SK-N-SH treated with all-trans-retinoic acid at 6 μM for 48 hours (cell line): ENCODE measurements at regions not wholly inside any gene's neighbourhood (a gene's known extent, or its start where the extent isn't known, plus 50 kb on each side); places are given as distances from the start of the nearest gene placed in this dataset.

Source experiments
- ATAC-seq: fragments of 200-7000 bp; cut with Tn5 transposase; 3 replicates; pipeline ENCODE4 v1.9.1; 2020; ENCODE audit warnings: mild to moderate bottlenecking, moderate library complexity
- ARNTL ChIP-seq: fragments of 450-650 bp; formaldehyde crosslinking; IDR thresholded peaks from 2 replicates; pipeline ENCODE4 v1.5.0; 2020; ENCODE audit warnings: low read depth, mild to moderate bottlenecking, moderate library complexity, borderline replicate concordance
- BACH2 ChIP-seq: fragments of 250-450 bp; sonication (Bioruptor Pico); IDR thresholded peaks from 2 replicates; pipeline ENCODE4 v1.9.0; 2021; ENCODE audit warnings: mild to moderate bottlenecking, borderline replicate concordance
- CSDC2 ChIP-seq: fragments of 250-450 bp; sonication (Bioruptor Pico); IDR thresholded peaks from 2 replicates; pipeline ENCODE4 v1.5.0; 2020; ENCODE audit warnings: mild to moderate bottlenecking, moderate library complexity
- CSRNP3 ChIP-seq: fragments of 250-450 bp; sonication (Bioruptor Pico); IDR thresholded peaks from 2 replicates; pipeline ENCODE4 v1.5.1; 2021; ENCODE audit warnings: mild to moderate bottlenecking, moderate library complexity
- ESRRG ChIP-seq: fragments of 250-450 bp; sonication (Bioruptor Pico); IDR thresholded peaks from 2 replicates; pipeline ENCODE4 v1.6.1; 2021; ENCODE audit warnings: mild to moderate bottlenecking
- ISL1 ChIP-seq: fragments of 250-450 bp; sonication (Bioruptor Pico); IDR thresholded peaks from 2 replicates; pipeline ENCODE4 v2.1.2; 2022; ENCODE audit warnings: mild to moderate bottlenecking, moderate library complexity
- OSR1 ChIP-seq: fragments of 250-450 bp; sonication (Bioruptor Pico); IDR thresholded peaks from 2 replicates; pipeline ENCODE4 v1.8.0; 2022; ENCODE audit warnings: moderate library complexity, mild to moderate bottlenecking, inconsistent platforms
- PPARA ChIP-seq: fragments of 250-450 bp; sonication (Bioruptor Pico); IDR thresholded peaks from 2 replicates; pipeline ENCODE4 v1.5.0; 2020; ENCODE audit warnings: mild to moderate bottlenecking, borderline replicate concordance
- RARB ChIP-seq: fragments of 250-450 bp; sonication (Bioruptor Pico); IDR thresholded peaks from 2 replicates; pipeline ENCODE4 v1.8.0; 2021; ENCODE audit warnings: mild to moderate bottlenecking, moderate library complexity
- SNAI2 ChIP-seq: fragments of 250-450 bp; sonication (Bioruptor Pico); IDR thresholded peaks from 2 replicates; pipeline ENCODE4 v1.5.0; 2020; ENCODE audit warnings: mild to moderate bottlenecking, moderate library complexity
- TCF4 ChIP-seq: fragments of 250-450 bp; sonication (Bioruptor Pico); IDR thresholded peaks from 2 replicates; pipeline ENCODE4 v1.8.0; 2021; ENCODE audit warnings: mild to moderate bottlenecking, moderate library complexity, borderline replicate concordance
- TOX ChIP-seq: fragments of 250-450 bp; sonication (Bioruptor Pico); IDR thresholded peaks from 2 replicates; pipeline ENCODE4 v1.8.0; 2021; ENCODE audit warnings: mild to moderate bottlenecking, moderate library complexity, borderline replicate concordance
- ZFP3 ChIP-seq: fragments of 250-450 bp; sonication (Bioruptor Pico); IDR thresholded peaks from 2 replicates; pipeline ENCODE4 v1.5.0; 2020; ENCODE audit warnings: mild to moderate bottlenecking, moderate library complexity
- ZNF565 ChIP-seq: fragments of 450-650 bp; formaldehyde crosslinking; conservative IDR thresholded peaks from 2 replicates; pipeline ENCODE4 v1.5.0; 2020; ENCODE audit warnings: low read depth, mild to moderate bottlenecking, moderate library complexity
- ZNF70 ChIP-seq: fragments of 450-650 bp; formaldehyde crosslinking; IDR thresholded peaks from 2 replicates; pipeline ENCODE4 v1.5.0; 2020; ENCODE audit warnings: mild to moderate bottlenecking, moderate library complexity
- ZNF8 ChIP-seq: fragments of 450-650 bp; formaldehyde crosslinking; IDR thresholded peaks from 2 replicates; pipeline ENCODE4 v1.5.0; 2020; ENCODE audit warnings: mild to moderate bottlenecking, moderate library complexity
- TF ChIP-seq, protein P1 (sequence below): fragments of 250-450 bp; sonication (Bioruptor Pico); IDR thresholded peaks from 2 replicates; pipeline ENCODE4 v1.8.0; 2021; ENCODE audit warnings: low read depth, mild to moderate bottlenecking, moderate library complexity, borderline replicate concordance
- TF ChIP-seq, protein P2 (sequence below): fragments of 250-450 bp; sonication (Bioruptor Pico); IDR thresholded peaks from 2 replicates; pipeline ENCODE4 v1.5.1; 2020; ENCODE audit warnings: low read depth, mild to moderate bottlenecking, moderate library complexity
- TF ChIP-seq, protein P3 (sequence below): fragments of 250-450 bp; sonication (Bioruptor Pico); IDR thresholded peaks from 2 replicates; pipeline ENCODE4 v1.5.0; 2020; ENCODE audit warnings: mild to moderate bottlenecking, moderate library complexity

DNA sequence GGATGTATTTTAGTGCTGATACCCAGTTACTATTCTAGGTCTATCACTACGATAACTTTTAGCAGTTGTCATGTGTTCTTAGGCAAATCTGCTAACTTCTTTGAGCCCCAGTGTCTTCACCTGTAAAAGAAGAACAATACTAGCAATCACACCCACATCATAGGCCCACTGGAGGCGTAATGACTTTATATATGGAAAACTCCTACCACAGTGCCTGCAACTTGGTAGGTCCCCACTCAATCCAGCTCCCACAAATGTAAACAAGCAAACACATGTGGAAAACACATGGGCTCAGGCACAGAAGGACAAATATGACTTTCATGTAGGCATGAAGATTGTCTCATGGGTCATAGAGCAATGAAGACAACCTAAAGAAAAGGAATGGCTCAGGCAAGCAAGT, 115.8 kb downstream of the TBX19 start:
- no peak for TF ChIP-seq ZNF565
- TF ChIP-seq ZNF8 (CRISPR knock-in tag), result no peak
- TF ChIP-seq OSR1 (CRISPR knock-in tag), result no peak
- no peak for TF ChIP-seq RARB (CRISPR knock-in tag)
- TF ChIP-seq, protein P1, sequence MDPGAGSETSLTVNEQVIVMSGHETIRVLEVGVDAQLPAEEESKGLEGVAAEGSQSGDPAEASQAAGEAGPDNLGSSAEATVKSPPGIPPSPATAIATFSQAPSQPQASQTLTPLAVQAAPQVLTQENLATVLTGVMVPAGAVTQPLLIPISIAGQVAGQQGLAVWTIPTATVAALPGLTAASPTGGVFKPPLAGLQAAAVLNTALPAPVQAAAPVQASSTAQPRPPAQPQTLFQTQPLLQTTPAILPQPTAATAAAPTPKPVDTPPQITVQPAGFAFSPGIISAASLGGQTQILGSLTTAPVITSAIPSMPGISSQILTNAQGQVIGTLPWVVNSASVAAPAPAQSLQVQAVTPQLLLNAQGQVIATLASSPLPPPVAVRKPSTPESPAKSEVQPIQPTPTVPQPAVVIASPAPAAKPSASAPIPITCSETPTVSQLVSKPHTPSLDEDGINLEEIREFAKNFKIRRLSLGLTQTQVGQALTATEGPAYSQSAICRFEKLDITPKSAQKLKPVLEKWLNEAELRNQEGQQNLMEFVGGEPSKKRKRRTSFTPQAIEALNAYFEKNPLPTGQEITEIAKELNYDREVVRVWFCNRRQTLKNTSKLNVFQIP (CRISPR knock-in tag), result no peak
- no peak for TF ChIP-seq CSRNP3 (CRISPR knock-in tag)
- TF ChIP-seq TCF4 (CRISPR knock-in tag), result no peak
- no peak for TF ChIP-seq ZFP3
- no peak for TF ChIP-seq ESRRG
- TF ChIP-seq BACH2 (CRISPR knock-in tag), result no peak
- TF ChIP-seq ARNTL (CRISPR knock-in tag), result no peak
- TF ChIP-seq ISL1 (CRISPR knock-in tag), result no peak
- TF ChIP-seq PPARA (CRISPR knock-in tag), result no peak
- no peak for TF ChIP-seq CSDC2 (CRISPR knock-in tag)
- TF ChIP-seq, protein P2, sequence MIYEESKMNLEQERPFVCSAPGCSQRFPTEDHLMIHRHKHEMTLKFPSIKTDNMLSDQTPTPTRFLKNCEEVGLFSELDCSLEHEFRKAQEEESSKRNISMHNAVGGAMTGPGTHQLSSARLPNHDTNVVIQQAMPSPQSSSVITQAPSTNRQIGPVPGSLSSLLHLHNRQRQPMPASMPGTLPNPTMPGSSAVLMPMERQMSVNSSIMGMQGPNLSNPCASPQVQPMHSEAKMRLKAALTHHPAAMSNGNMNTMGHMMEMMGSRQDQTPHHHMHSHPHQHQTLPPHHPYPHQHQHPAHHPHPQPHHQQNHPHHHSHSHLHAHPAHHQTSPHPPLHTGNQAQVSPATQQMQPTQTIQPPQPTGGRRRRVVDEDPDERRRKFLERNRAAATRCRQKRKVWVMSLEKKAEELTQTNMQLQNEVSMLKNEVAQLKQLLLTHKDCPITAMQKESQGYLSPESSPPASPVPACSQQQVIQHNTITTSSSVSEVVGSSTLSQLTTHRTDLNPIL (CRISPR knock-in tag), result no peak
- TF ChIP-seq ZNF70, result no peak
- TF ChIP-seq SNAI2 (CRISPR knock-in tag), result no peak
- TF ChIP-seq TOX (CRISPR knock-in tag), result no peak
- TF ChIP-seq, protein P3, sequence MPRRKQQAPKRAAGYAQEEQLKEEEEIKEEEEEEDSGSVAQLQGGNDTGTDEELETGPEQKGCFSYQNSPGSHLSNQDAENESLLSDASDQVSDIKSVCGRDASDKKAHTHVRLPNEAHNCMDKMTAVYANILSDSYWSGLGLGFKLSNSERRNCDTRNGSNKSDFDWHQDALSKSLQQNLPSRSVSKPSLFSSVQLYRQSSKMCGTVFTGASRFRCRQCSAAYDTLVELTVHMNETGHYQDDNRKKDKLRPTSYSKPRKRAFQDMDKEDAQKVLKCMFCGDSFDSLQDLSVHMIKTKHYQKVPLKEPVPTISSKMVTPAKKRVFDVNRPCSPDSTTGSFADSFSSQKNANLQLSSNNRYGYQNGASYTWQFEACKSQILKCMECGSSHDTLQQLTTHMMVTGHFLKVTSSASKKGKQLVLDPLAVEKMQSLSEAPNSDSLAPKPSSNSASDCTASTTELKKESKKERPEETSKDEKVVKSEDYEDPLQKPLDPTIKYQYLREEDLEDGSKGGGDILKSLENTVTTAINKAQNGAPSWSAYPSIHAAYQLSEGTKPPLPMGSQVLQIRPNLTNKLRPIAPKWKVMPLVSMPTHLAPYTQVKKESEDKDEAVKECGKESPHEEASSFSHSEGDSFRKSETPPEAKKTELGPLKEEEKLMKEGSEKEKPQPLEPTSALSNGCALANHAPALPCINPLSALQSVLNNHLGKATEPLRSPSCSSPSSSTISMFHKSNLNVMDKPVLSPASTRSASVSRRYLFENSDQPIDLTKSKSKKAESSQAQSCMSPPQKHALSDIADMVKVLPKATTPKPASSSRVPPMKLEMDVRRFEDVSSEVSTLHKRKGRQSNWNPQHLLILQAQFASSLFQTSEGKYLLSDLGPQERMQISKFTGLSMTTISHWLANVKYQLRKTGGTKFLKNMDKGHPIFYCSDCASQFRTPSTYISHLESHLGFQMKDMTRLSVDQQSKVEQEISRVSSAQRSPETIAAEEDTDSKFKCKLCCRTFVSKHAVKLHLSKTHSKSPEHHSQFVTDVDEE (CRISPR knock-in tag), result no peak
- ATAC-seq, result no peak

GRCh38 chr1:168394858-168395257, 114.2 kb downstream of the TBX19 start:
- ATAC-seq, result no peak
- no peak for TF ChIP-seq TOX (CRISPR knock-in tag)

DNA sequence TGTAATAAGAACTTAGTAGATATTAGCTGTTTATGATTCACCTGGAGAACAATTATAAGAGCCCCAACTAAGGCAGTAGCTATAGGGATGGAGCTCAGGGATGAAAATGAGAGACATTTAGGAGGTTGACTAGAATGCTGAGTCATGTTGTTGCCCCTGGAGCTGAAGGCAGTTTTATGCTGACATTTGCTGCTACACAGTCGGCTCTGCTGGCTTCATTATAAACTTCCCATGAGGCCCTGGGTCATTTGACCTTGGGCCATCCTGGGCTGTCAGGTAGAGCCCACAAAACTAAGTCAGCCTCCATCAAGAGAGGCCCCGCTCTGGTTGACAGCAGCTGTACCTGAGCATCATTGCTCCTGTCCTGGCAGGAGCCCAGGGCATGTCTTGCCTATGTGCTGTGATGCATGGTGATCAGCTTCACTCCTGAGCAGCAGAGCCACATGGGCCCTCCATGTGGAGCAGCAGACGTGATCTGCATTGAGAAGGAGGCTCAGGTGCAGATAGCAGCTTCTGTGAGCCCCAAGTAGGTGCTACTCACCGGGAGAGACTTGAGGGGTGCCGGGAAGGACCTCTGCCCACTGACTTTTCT, 112.4 kb downstream of the TBX19 start:
- no peak for TF ChIP-seq CSRNP3 (CRISPR knock-in tag)
- TF ChIP-seq ZNF8 (CRISPR knock-in tag), result no peak
- no peak for TF ChIP-seq ARNTL (CRISPR knock-in tag)
- no peak for TF ChIP-seq ESRRG
- TF ChIP-seq ZNF70, result no peak
- no peak; the same call in 2 of the 3 replicates for ATAC-seq
